Body of pancreas (tissue), 4 donors: ENCODE measurements at regions not wholly inside any gene's neighbourhood (a gene's known extent, or its start where the extent isn't known, plus 50 kb on each side); places are given as distances from the start of the nearest gene placed in this dataset.

Experiments
- POLR2A ChIP-seq, 3 donors: fragments of 450-650 bp; IDR thresholded peaks; one replicate each; pipeline ENCODE4 v1.6.1; 2016; ENCODE audit warnings: antibody characterized with exemption in 3 of 3, mild to moderate bottlenecking in 2 of 3
- TF ChIP-seq, protein P1 (sequence below), 7 experiments: fragments of 450-650 bp in 4 of 7; fragments of 200-600 bp in 3 of 7; sonication (generic) in 3 of 7; IDR thresholded peaks; one replicate each; pipeline ENCODE4 v1.5.1; 2016 to 2019; ENCODE audit warnings: antibody characterized with exemption in 7 of 7

DNA sequence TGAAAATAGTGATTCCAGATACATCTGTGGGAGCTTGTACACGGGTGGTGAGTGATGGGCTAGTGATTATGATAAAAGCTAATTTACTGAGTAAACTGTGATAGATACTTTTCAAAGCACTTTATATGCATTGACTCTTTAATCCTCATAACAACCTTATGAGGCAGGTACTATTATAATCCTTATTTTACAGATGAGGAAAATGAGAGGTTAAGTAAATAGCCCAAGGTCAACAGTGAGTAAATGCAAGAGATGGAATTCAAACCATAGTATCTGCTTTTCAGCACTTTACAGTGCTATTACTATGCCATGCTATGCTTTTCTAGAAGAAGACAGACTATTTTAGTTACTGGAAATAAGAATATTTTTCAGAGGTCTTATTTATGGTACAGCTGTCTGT, 320.9 kb upstream of the CITED2 start:
- TF ChIP-seq, protein P1, sequence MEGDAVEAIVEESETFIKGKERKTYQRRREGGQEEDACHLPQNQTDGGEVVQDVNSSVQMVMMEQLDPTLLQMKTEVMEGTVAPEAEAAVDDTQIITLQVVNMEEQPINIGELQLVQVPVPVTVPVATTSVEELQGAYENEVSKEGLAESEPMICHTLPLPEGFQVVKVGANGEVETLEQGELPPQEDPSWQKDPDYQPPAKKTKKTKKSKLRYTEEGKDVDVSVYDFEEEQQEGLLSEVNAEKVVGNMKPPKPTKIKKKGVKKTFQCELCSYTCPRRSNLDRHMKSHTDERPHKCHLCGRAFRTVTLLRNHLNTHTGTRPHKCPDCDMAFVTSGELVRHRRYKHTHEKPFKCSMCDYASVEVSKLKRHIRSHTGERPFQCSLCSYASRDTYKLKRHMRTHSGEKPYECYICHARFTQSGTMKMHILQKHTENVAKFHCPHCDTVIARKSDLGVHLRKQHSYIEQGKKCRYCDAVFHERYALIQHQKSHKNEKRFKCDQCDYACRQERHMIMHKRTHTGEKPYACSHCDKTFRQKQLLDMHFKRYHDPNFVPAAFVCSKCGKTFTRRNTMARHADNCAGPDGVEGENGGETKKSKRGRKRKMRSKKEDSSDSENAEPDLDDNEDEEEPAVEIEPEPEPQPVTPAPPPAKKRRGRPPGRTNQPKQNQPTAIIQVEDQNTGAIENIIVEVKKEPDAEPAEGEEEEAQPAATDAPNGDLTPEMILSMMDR (IDR thresholded peaks at IDR 0.05), result no peak
- TF ChIP-seq POLR2A (IDR thresholded peaks at IDR 0.05), result no peak
